T-cell (primary cell): ENCODE measurements at regions not wholly inside any gene's neighbourhood (a gene's known extent, or its start where the extent isn't known, plus 50 kb on each side); places are given as distances from the start of the nearest gene placed in this dataset.

Experiments used
- ATAC-seq, 4 experiments: fragments of 200-7000 bp in 3 of 4; fragments of 150-1000 bp in 1 of 4; cut with Tn5 transposase; replicated peaks in 1 of 4; 1 replicate in 3 of 4; 2 replicates in 1 of 4; pipeline ENCODE4 v1.10.0; 2021; ENCODE audit warnings: moderate library complexity in 3 of 4, mild to moderate bottlenecking in 2 of 4, moderate number of reproducible peaks in 1 of 4
- CTCF ChIA-PET, 2 donors: fragments of 300-600 bp; sonication (Branson Sonifier 250); formaldehyde crosslinking; loops; one replicate each; lab custom pipeline; 2022; ENCODE audit warnings: antibody characterized with exemption in 2 of 2; lab: Charles Lee
- POLR2A ChIA-PET, 2 donors: fragments of 300-600 bp; sonication (Branson Sonifier 250); formaldehyde crosslinking; loops; one replicate each; lab custom pipeline; 2022; ENCODE audit warnings: antibody characterized with exemption in 2 of 2; lab: Charles Lee
- DNase-seq, 35 experiments: peaks; one replicate each; pipeline versions ENCODE4 v3.0.0 to v3.0.0-alpha.2; 2013 to 2023
- H3K27ac ChIP-seq: one replicate; pipeline ENCODE4 v1.5.1; 2013; ENCODE audit warnings: low read length
- H3K27me3 ChIP-seq, 2 experiments: replicated peaks in 1 of 2; 1 replicate in 1 of 2; 2 replicates in 1 of 2; pipeline versions ENCODE4 v1.6.1 to v1.7.0; 2013; ENCODE audit warnings: low read length in 1 of 2, mixed read lengths in 1 of 2; ENCODE audit not compliant: control insufficient read depth in 2 of 2, insufficient read depth in 2 of 2; ENCODE audit errors: extremely low read depth in 1 of 2
- H3K36me3 ChIP-seq, 2 donors: 1 replicate in 1 of 2; 2 replicates in 1 of 2; pipeline versions ENCODE4 v1.6.1 to v1.7.0; 2013; ENCODE audit warnings: low read length in 1 of 2; ENCODE audit not compliant: control insufficient read depth in 2 of 2, insufficient read depth in 1 of 2; ENCODE audit errors: extremely low read depth in 1 of 2
- H3K4me1 ChIP-seq, 2 experiments: 1 replicate in 1 of 2; 2 replicates in 1 of 2; pipeline versions ENCODE4 v1.6.1 to v1.7.0; 2013; ENCODE audit warnings: low read length in 2 of 2, mixed read lengths in 1 of 2; ENCODE audit not compliant: insufficient read depth in 2 of 2, control insufficient read depth in 1 of 2; ENCODE audit errors: extremely low read depth in 1 of 2
- H3K4me3 ChIP-seq, 2 donors: 1 replicate in 1 of 2; 2 replicates in 1 of 2; pipeline versions ENCODE4 v1.5.1 to v1.7.0; 2013; ENCODE audit warnings: mild to moderate bottlenecking in 2 of 2, low read length in 1 of 2, moderate library complexity in 1 of 2; ENCODE audit not compliant: control insufficient read depth in 1 of 2; ENCODE audit errors: extremely low read depth in 1 of 2
- H3K9me3 ChIP-seq: 2 replicates; pipeline ENCODE4 v1.7.0; 2013
- H3K27ac Mint-ChIP-seq, 2 donors: one replicate each; pipeline ENCODE4 v1.8.0; 2020 to 2021; ENCODE audit warnings: mild to moderate bottlenecking in 2 of 2, mixed read lengths in 2 of 2
- H3K27me3 Mint-ChIP-seq, 2 donors: one replicate each; pipeline ENCODE4 v1.8.0; 2021 to 2022; ENCODE audit warnings: mixed read lengths in 2 of 2
- H3K36me3 Mint-ChIP-seq: one replicate; pipeline ENCODE4 v1.8.0; 2021; ENCODE audit warnings: mixed read lengths
- H3K4me1 Mint-ChIP-seq, 3 donors: one replicate each; pipeline ENCODE4 v1.8.0; 2020 to 2022; ENCODE audit warnings: mixed read lengths in 3 of 3, mild to moderate bottlenecking in 1 of 3
- H3K4me3 Mint-ChIP-seq, 3 donors: one replicate each; pipeline ENCODE4 v1.8.0; 2020 to 2022; ENCODE audit warnings: mild to moderate bottlenecking in 3 of 3, mixed read lengths in 3 of 3, moderate library complexity in 3 of 3
- H3K9me3 Mint-ChIP-seq, 3 donors: one replicate each; pipeline ENCODE4 v1.8.0; 2020 to 2022; ENCODE audit warnings: mixed read lengths in 3 of 3
- whole genome bisulfite sequencing: methylation state at CpG from one replicate; pipeline ENCODE4 v1.1.5; 2013; ENCODE audit warnings: missing lambda C conversion rate; ENCODE audit not compliant: insufficient coverage; 5-methylcytosine and 5-hydroxymethylcytosine counted together

- H3K9me3 Mint-ChIP-seq = peaks cover 0 to 11% (median 7%) of the 10 kb centered on the region in 3 donors
- DNase-seq = no peak
- no peaks in the 10 kb centered on the region for H3K27me3 Mint-ChIP-seq
Observed at GRCh38 chr2:40773291-40773690, 321.4 kb upstream of the SLC8A1 start.

GRCh38 chr2:40783704-40784103 lies 331.8 kb upstream of the SLC8A1 start:
- Mint-ChIP-seq H3K27ac (no peak overlapping the region), H3K9me3 (peaks cover 0 to 20% (median 13%) of the 10 kb centered on the region in 3 donors), H3K27me3 (no peaks in the 10 kb centered on the region), H3K36me3 (no peaks in the 10 kb centered on the region), H3K4me3 (no peak overlapping the region), H3K4me1 (no peaks in the 10 kb centered on the region)
- H3K4me3 ChIP-seq = no peak overlapping the region
- WGBS = no CpG with 5 or more reads among the region's 3 CpGs
- H3K4me1 ChIP-seq = no peaks in the 10 kb centered on the region
- no peaks in the 10 kb centered on the region for H3K27me3 ChIP-seq
- no peak overlapping the region for H3K27ac ChIP-seq
- no peak for DNase-seq
- POLR2A ChIA-PET = no interaction called here
- CTCF ChIA-PET = no interaction called here
- no peaks in the 10 kb centered on the region for H3K36me3 ChIP-seq
- H3K9me3 ChIP-seq = no peaks in the 10 kb centered on the region
- ATAC-seq = no peak

More at GRCh38 chr2:40773291-40773690, 321.4 kb upstream of the SLC8A1 start:
- CTCF ChIA-PET = interaction anchor here in 1 of 2 donors (0.8 kb wide), 1 partner anchor 211 kb away, joined by 3 read pairs; no protein-coding TSS in a partner anchor
- POLR2A ChIA-PET = no interaction called here
- H3K4me1 ChIP-seq = no peaks in the 10 kb centered on the region
- no peak overlapping the region for H3K4me3 ChIP-seq
- H3K9me3 ChIP-seq = no peaks in the 10 kb centered on the region
- ATAC-seq = no peak
- H3K36me3 Mint-ChIP-seq = no peaks in the 10 kb centered on the region
- no peak overlapping the region for H3K4me3 Mint-ChIP-seq
- H3K27me3 ChIP-seq = no peaks in the 10 kb centered on the region
- no peaks in the 10 kb centered on the region for H3K36me3 ChIP-seq
- H3K27ac Mint-ChIP-seq = no peak overlapping the region
- H3K4me1 Mint-ChIP-seq = no peaks in the 10 kb centered on the region
- WGBS = no CpG with 5 or more reads among the region's 2 CpGs
- H3K27ac ChIP-seq = no peak overlapping the region

GRCh38 chr2:40786636-40787035 lies 334.7 kb upstream of the SLC8A1 start:
- no CpG with 5 or more reads among the region's 1 CpG for WGBS
- ATAC-seq (no peak), DNase-seq (no peak)
- no peaks in the 10 kb centered on the region for H3K36me3 ChIP-seq
- H3K4me3 ChIP-seq = no peak overlapping the region
- H3K4me3 Mint-ChIP-seq = no peak overlapping the region
- H3K9me3 Mint-ChIP-seq = peaks cover 0 to 13% (median 2%) of the 10 kb centered on the region in 3 donors
- no peak overlapping the region for H3K27ac ChIP-seq
- no peaks in the 10 kb centered on the region for H3K27me3 Mint-ChIP-seq
- H3K27me3 ChIP-seq = no peaks in the 10 kb centered on the region
- no peaks in the 10 kb centered on the region for H3K4me1 Mint-ChIP-seq
- H3K9me3 ChIP-seq = no peaks in the 10 kb centered on the region
- no peaks in the 10 kb centered on the region for H3K4me1 ChIP-seq
- H3K36me3 Mint-ChIP-seq = no peaks in the 10 kb centered on the region
- ChIA-PET CTCF (no interaction called here), POLR2A (no interaction called here)
- H3K27ac Mint-ChIP-seq = no peak overlapping the region

GRCh38 chr2:40797120-40797519 lies 345.2 kb upstream of the SLC8A1 start:
- no peak overlapping the region for H3K4me3 ChIP-seq
- Mint-ChIP-seq H3K27me3 (no peaks in the 10 kb centered on the region), H3K9me3 (peaks cover 0 to 8% (median 0%) of the 10 kb centered on the region in 3 donors), H3K4me3 (no peak overlapping the region), H3K4me1 (no peaks in the 10 kb centered on the region), H3K27ac (no peak overlapping the region), H3K36me3 (no peaks in the 10 kb centered on the region)
- H3K9me3 ChIP-seq = no peaks in the 10 kb centered on the region
- H3K27ac ChIP-seq = no peak overlapping the region
- H3K4me1 ChIP-seq = no peaks in the 10 kb centered on the region
- ATAC-seq = no peak
- no peaks in the 10 kb centered on the region for H3K36me3 ChIP-seq
- no peaks in the 10 kb centered on the region for H3K27me3 ChIP-seq
- no peak for DNase-seq
- ChIA-PET POLR2A (no interaction called here), CTCF (no interaction called here)
- no CpG with 5 or more reads among the region's 2 CpGs for WGBS

- Mint-ChIP-seq H3K27me3 (no peaks in the 10 kb centered on the region), H3K4me1 (no peaks in the 10 kb centered on the region), H3K9me3 (peaks cover 0 to 8% (median 0%) of the 10 kb centered on the region in 3 donors), H3K4me3 (no peak overlapping the region), H3K36me3 (no peaks in the 10 kb centered on the region), H3K27ac (no peak overlapping the region)
- POLR2A ChIA-PET = no interaction called here
- DNase-seq (no peak), ATAC-seq (no peak)
- Histone ChIP-seq H3K4me3 (no peak overlapping the region), H3K9me3 (no peaks in the 10 kb centered on the region), H3K27ac (no peak overlapping the region), H3K36me3 (no peaks in the 10 kb centered on the region), H3K4me1 (no peaks in the 10 kb centered on the region), H3K27me3 (no peaks in the 10 kb centered on the region)
- no CpG with 5 or more reads among the region's 2 CpGs for WGBS
- CTCF ChIA-PET = no interaction called here
Observed at GRCh38 chr2:40803900-40804299, 352.0 kb upstream of the SLC8A1 start.

DNA sequence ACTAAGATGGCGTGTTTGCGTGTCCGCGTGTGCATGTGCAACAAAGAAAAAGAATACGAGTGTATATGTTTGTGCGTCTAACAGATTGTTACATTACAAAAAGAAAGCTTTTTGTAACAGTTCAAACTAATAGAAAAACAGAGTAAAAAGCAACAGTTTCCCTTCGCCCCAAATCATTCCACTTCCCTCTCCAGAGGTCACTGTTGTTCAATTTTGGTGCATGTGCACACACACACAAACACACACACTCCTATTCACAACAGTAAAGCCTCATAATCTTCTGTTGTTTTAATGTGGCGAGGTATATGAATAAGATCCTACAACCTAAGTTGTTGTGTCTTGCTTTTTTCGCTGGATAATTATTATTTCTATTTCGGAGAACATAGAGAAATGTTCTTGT lies 357.3 kb upstream of the SLC8A1 start:
- CTCF ChIA-PET = no interaction called here
- no peak overlapping the region for H3K4me3 ChIP-seq
- 91% methylated on average over 4 of the region's 10 CpGs for WGBS

GRCh38 chr2:40814616-40815015 lies 362.7 kb upstream of the SLC8A1 start:
- Histone ChIP-seq H3K27me3 (no peaks in the 10 kb centered on the region), H3K4me1 (no peaks in the 10 kb centered on the region), H3K27ac (no peak overlapping the region), H3K9me3 (no peaks in the 10 kb centered on the region), H3K36me3 (no peaks in the 10 kb centered on the region), H3K4me3 (no peak overlapping the region)
- POLR2A ChIA-PET = no interaction called here
- CTCF ChIA-PET = interaction anchor here in 1 of 2 donors (0.6 kb wide), 1 partner anchor 446 kb away, joined by 3 read pairs; no protein-coding TSS in a partner anchor
- H3K4me1 Mint-ChIP-seq = no peaks in the 10 kb centered on the region
- no peak for ATAC-seq
- no peaks in the 10 kb centered on the region for H3K27me3 Mint-ChIP-seq
- DNase-seq = no peak
- no peak overlapping the region for H3K4me3 Mint-ChIP-seq
- H3K27ac Mint-ChIP-seq = no peak overlapping the region
- peaks cover 0 to 8% (median 0%) of the 10 kb centered on the region in 3 donors for H3K9me3 Mint-ChIP-seq
- H3K36me3 Mint-ChIP-seq = no peaks in the 10 kb centered on the region
- WGBS = no CpG with 5 or more reads among the region's 2 CpGs

More for the DNA sequence above, 357.3 kb upstream of the SLC8A1 start:
- Histone ChIP-seq H3K27me3 (no peaks in the 10 kb centered on the region), H3K36me3 (no peaks in the 10 kb centered on the region), H3K4me1 (no peaks in the 10 kb centered on the region), H3K27ac (no peak overlapping the region), H3K9me3 (no peaks in the 10 kb centered on the region)
- ATAC-seq = no peak
- Mint-ChIP-seq H3K9me3 (peaks cover 0 to 4% (median 3%) of the 10 kb centered on the region in 3 donors), H3K36me3 (no peaks in the 10 kb centered on the region), H3K27me3 (no peaks in the 10 kb centered on the region), H3K27ac (no peak overlapping the region), H3K4me3 (no peak overlapping the region), H3K4me1 (no peaks in the 10 kb centered on the region)
- DNase-seq = no peak
- POLR2A ChIA-PET = no interaction called here
